NCI-H510A (cell line): ENCODE measurements at regions not wholly inside any gene's neighbourhood (a gene's known extent, or its start where the extent isn't known, plus 50 kb on each side); places are given as distances from the start of the nearest gene placed in this dataset.

Source experiments
- DNase-seq: peaks from one replicate; lab custom pipeline; 2025; lab: John Stamatoyannopoulos, UW

DNA sequence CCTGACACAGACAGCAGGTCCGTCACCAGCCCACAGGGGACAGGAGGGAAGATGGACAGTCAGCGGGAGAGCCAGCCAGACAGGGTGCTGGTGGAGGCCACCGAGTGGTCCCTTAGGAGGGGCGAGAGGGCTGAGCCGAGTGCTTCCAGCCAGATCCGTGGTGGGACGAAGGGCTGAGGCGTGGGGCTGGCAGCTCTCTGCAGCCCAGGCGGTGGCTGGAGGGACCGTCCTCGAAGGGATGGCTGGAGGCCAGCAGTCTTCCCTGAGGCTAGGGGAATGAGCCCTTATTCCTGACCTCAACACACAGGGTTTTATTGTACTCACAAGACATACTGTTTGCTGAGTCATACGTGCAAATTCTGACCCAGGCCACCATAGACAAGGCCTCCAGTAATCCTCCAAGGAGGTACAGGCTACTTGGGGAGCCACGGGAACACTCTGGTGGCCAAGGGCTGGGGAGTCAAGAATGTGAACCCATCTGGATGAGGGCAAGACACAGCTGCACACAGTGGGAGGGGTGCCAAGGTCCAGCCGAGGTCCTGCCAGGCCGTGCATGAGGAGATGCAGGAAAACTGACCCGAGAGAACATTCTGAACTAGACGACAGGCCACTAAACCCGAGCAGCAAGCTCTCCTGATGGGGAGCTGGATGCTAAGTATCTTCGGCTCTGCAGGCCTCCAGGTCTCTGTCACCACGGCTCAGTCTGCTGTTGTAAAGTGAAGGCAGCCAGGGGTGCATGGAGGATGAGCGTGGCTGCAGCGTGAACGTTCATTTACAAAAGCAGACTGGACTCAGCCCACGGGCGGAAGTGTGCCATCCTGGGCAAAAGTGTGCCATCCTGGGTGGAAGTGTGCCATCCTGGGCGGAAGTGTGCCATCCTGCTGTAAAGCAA lies 242.5 kb downstream of the TTLL2 start:
- DNase-seq: no peak

DNA sequence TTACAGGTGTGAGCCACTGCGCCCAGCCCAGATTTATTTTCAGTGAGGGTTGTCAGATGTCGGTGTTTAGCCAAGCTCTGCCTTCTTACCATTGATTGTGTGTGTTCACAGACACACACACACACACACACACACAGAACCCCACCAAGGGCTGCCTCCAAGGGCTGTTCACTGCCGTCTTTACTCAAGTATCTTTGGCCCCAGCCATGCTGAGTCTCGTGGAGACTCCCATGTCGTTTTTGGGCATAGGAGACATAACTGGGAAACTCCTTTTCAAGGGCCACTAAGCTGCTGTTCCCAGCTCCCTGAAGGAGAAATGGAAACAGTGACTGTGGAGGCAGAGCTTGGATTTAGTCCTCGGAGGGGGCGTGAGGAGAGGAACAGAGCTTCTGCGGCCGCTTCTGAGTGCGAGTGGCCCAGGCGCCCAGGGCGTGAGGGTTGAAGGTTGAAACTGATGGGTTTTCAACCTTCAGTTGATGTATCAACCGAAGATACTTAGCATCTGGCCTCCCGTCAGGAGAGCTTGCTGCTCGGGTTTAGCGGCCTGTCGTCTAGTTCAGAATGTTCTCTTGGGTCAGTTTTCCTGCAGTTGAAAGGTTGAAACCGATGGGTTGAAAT lies 243.6 kb downstream of the TTLL2 start:
- DNase-seq: no peak

DNA sequence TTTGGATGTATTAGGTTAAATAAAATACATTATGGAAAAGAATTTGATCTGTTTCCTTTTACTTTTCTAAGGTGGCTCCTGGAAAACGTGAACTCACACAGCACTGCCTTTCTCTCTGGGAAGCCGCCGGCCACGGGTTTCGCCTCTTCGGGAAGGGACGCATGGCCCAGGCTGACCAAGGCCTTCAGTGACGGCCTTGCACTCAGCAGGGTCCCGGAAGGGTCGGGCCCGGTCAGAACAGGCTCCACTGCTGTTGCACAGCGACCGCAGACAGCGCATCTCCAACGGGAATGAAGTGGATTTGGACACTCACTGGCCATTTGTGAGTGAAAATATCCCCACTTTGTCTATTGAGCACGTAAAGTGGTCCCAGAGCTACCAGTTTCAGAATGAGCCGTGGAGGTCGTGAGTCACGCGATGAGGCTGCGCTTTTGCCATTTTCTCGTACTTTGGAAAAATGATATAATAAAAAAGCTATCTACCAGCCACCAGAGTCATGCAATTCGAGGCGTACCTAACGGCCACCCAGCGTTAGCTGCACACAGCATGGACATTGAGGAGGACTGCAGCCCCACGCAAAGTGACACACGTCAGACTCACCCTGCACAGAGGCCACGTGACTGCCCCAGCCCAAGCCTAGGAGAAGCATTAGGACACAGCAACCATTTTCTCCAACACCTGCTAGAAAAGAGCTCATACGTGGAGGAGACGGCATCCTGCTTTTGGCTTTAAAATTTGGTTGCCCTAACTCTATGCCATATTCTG lies 244.3 kb downstream of the TTLL2 start:
- no peak for DNase-seq

DNA sequence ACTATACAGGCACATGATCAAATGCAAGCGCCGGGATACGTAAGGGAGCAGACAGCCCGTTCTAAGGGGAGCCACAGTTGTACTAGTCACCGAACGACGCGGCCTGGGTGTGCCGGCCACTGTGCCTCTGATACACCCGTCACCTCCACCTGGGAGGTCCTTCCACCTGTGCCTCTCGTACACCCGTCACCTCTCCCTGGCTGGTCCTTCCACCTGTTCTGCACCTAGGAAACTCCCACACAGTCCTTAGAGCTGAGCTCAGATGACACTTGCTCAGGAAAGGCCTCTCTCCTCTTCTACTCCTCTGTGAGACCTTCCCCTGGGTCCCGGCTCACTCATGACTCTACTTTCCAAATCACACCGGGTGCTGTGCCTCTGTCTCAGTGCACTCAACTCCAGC lies 245.0 kb downstream of the TTLL2 start:
- no peak for DNase-seq

DNA sequence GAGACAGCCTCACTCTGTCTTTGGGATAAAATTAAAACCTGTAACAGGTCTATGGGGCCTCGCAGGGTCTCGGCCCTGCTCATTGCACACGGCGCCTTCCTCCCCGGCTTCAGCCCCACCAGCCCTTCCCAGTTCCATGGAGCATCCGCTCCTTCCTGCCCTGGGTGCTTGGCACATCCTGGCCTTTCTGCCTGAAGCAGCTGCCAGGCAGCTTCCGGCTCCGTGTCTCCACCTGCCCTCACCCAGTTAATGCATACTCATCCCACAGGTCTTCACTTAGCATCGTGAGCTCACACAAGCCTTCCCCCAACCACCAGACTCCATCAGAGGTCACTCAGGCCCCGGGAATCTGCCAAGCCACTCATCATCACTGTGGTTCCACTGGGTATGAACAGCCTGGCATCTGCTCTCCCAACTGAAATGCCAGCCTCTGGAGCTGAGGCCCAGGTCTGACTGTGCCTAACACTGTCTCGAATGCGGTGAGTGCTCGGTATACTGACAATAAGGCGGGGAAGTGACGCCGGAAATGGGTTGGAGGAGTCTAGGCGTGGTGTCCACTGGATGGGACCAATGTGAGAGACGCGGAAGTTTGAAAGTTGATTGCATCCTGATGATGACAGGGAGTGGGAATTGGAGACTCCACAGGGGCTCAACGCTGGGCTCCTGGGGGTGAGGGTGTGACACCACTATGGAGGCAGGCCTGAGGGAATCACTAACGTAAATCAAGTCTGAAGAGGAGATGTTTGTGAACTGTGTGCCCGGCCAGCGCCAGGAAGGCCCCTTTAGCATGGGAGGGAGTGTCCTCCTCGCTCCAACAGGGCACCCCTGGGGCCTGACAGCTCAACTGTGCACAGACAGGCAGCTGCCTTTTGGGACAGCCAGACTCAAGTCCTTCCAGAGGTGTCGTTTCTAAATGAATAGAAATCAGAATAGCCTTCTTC lies 245.8 kb downstream of the TTLL2 start:
- DNase-seq: no peak

DNA sequence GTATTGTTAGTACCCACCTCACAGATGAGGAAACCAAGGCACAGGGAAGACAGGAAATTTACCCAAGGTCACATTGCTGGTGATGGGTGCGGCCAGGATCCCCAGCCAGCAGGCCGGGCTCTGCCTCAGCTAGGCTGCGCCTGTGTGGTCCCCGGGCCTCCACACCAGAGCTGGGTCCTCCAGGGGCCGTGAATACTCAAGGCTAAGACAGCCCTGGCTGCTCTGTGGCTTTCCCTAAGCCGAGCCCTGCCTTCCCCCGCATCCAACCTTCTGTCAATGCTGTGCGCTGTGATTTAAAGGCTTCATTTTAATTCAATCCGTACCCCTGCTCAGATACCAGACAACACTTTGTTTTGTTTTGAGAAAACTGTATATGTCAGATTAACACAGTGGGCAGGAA lies 246.7 kb downstream of the TTLL2 start:
- no peak for DNase-seq

DNA sequence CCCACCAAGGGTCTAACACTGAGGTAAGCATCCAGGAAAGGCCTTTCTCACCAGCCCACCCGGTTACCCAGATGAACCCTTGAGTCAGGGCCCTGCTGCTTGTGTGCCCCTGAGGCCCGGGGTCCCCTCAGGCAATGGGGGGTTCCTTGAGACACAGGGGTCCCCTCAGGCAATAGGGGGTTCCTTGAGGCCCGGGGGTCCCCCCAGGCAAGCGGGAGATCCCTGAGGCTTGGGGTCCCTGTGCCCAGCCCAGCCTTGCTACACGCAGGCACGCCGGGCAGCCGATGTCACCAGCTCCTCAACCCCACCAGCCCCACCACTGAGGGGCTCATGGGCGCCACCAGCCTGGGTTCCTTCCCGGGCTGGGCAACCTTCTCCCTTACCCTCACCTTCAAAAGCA lies 247.2 kb downstream of the TTLL2 start:
- no peak for DNase-seq

DNA sequence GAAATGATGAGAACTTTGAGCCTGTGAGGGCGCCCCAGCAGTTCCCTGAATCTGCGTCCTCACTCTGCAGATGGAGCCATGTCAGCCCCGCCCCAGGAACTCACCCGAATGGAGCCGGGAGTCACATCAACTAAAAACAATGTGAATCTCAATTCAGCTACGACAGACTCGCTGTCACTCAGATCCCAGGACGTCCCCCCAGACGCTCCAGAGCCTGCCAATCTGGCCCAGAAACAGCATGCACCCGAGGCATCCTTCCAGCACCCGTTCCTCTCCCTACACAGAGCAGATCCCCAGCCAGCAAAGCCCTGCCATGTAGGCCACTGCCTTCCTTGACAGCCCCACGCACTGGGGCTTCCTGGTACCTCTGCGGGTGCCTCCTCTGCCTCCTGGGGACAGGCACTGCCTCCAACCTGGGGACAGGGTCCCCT lies 248.0 kb downstream of the TTLL2 start:
- DNase-seq: no peak

DNA sequence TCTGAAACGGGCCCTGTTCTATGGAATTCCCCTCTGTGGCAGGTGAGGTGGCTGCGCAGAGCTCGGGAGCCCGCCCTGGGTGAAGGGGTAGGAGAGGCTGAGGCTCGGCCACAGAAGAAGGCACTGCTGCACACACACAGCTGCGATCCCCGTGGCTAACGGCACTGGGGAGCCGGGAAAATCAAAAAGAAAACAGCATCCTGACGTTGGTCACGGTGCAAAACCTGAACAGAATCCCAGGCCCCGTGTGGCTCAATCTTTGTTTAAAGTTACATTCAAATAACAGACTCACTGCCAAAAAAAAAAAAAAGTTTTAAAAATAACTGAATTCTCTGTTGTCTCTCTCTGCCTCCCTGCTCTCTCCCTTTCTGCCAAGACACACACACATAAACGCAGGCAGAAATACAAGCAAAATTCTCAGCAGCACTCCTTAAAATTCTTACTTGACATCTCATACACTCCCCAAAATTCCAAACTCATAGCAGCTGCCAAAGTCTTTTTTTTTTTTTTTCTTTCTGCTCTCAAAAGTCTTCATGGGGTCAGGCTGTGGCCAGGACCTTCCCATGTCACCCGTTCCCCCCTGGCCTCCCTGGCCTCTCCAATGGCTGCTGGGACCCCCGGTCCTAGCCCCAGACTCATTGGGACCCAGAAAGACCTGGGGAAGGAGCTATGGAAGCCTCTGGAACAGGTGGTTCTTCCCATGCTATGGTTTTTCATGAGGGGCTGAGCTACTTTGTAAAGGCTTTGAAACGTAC lies 248.8 kb downstream of the TTLL2 start:
- DNase-seq: no peak

DNA sequence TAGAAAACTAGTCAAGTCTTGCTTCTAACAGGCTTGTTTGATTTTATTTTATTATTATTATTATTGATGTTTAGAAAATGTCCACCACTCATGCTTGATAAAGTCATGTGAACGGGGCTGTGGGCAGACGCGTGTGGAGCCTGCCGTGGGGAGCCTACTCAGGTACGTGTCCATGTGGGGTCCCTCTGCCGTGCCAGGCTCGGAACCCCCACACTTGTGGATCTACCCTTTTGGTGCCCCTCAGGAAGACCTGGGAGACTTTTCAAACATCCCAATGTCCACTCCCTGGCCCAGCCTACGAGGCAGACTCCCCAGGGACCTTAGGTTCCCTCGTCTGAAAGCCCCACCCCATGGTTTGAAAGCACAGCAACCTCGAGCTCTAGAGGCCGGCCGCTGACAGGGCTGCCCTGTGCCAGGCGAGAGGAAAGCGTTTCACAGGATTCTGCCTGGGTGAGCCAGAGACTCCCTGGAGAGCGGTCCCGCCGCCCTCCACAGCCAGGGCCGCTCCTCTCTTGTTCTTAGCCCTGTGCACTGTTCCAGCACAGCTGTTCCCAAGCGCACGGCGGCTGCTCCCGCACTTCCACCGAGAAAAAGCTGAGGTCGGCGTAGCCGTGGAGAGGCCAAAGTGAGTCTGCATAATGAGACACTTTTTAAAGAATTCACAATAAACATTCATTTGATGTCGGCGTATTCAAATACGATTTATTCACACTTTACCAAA lies 249.7 kb downstream of the TTLL2 start:
- DNase-seq: no peak

DNA sequence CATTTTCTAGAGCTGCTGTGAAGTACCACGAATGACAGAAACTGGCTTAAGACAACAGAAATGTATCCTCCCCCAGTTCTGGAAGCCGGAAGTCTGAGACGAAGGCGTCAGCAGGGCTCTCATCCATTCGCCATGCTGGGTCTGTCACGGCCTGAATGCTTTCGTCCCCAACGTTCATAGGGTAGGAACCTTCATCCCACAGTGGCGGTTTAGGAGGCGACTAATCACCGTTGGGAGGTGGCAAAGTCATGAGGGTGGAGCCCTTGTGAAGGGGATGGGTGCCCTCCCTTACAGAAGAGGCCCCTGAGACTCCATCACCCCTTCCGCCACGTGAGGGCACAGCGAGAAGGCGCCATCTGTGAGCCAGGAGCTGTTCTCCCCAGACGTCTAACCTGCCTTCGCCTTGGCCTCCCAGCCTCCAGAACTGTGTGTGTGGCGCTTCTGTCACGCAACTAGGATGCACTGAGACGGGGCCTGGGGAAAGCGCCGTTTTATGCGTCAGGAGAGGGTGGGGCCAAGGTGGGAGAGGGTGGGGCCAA lies 250.3 kb downstream of the TTLL2 start:
- no peak for DNase-seq

DNA sequence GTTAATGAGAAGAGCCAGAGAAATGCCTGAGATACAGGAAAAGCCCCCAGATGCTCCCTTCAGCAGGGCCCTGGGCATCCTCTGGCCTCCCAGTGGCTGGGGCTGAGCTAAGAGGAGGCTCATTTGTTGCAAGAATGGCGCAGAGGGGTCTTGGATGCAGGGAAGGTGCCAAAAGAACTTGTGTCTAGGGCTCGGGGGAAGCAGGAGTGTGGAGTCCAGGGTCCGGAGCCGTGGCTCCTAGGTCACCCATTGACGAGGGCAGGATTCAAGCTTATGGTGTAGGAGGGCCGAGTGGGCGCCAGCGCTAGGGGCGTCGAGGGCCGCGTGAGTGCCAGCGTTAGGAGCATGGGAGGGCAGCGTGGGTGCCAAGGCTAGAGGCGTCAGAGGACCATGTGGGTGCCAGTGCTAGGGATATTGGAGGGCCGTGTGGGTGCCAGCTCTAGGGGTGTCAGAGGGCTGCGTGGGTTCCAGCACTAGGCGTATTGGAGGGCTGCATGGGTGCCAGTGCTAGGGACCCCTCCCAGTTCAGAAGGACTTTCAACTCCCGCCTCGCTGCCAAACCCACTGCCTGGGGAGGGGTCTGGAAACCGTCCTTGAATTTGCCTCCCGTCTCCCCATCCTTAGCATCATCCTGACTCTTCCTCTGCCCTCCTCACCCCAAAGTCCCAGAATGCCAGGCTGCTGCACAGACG lies 250.5 kb upstream of the AFDN start:
- DNase-seq: no peak

DNA sequence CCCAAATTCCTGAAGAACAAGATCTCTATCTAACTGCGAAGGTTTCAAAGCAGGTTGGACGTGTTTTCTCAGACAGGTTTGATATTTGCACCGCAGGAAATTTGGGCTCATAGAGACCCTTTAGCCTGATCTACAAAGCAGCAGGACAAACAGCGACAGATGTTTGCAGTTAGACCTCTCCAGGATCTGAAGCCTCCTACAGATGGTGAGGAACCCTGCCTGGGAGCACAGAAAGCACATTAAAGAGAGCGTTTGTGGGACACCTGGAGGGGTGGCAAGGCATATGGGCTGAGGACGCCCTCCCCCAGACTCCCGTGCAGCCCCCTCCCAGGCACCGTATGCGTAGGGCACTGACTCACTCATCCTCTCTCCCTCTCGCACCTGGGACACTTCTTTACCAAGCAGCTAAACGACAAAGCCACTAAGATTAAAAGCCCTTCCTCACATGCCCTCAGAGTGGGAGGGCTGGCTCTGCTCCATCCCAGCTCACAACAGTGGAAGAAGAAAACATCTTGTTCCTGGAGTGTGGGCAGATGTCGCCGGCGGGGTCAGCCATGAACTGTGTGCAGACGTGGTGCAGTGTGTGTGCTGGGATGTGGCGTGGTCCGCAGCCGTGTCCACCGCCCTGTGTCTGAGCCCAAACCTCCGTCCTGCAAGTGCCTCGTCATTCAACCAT lies 249.7 kb upstream of the AFDN start:
- no peak for DNase-seq

DNA sequence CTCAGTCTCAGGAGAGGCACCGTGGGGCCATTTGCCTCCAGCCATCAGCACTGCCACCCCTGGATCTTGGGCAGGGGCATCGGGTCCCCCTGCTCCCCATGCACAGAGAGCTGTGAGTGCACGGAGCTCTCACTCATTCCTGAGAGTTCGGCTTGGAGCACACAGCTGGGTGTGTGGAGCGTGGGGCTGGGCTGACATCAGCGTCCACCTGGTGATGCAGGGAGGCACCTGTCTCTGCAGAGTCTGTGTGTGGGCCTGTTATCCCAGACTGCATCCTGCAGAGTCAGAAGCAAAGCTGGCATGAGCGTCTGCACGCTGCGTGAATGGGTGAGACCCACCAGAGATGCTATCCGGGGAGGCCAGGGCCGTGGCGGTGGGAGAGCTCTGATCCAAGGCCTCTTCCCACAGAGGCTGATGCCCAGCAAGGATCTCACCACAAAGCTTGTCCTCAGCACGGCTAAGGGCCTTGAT lies 248.8 kb upstream of the AFDN start:
- no peak for DNase-seq

DNA sequence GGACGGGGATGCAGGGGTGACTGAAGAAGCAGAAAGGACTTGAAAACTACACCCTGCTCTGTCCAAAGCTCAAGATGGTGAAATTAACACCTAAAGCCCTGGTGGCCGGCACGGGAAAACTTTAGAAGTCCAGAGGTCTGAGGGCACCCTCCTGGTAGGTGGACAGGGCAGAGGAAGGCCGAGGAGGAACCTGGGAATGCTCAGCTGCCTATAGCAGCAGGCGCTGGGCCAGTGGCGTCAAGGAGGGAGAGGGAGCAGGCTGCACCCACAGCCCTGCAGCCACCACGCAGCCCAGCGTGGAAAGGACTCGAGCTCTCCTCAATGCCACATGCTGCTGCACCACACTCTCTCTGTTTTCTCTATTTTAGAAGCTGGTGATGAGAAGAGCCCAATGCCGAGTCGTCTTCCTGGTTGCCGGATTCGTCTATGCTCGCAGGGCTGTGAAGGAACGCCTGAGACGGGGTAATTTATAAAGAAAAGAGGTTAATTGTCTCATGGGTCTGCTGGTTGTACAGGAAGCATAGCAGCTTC lies 248.3 kb upstream of the AFDN start:
- no peak for DNase-seq

DNA sequence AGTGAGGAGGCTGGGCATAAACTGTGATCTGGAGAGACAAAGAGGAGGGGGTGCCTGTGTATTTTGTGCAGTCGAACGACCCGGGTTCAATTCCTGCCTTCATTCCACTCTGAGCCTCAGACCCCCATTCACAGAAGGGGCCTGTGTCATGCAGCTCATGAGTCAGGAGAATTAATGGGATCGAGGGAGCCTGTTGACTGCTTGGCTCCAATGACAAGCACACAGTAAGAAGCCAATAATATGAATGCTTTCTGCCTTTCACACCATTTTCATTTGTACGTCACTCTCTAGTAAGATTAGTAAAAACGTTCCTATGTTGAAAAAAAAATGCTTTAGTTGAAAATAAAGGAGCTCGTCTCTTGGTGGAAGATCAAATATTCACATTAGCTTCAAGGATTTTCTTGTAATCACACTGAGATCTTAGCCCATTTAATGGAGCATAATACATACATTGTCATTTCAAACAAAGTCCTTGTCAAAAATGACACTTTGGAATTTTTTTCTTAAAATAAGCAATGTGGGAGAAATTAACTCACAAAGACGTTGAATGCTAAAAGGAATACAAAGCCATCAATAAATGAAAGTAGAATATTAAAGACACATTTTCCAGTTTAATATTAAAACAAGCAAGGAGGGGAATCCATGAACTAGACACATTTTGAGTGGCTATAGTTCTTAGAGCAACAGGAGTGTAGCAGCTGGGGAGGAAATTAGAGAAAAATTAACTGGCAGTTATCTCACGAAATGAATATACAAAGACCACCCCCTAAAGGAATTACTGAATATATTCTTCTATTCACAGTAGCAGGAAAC lies 246.7 kb upstream of the AFDN start:
- DNase-seq: no peak

DNA sequence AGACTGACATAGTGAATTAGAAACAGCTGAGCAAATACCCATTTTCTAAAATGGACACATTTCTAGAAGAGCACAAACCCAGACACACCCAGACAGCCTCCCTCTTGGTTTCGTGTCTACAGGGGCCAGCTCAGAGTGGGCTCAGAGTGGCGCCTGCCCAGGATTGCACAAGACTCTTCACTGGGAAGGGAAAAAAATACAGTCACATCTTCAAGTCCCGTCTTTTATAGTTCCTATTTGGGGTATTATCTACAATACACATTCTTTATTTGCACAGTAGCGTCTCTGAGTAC lies 246.1 kb upstream of the AFDN start:
- DNase-seq: no peak

DNA sequence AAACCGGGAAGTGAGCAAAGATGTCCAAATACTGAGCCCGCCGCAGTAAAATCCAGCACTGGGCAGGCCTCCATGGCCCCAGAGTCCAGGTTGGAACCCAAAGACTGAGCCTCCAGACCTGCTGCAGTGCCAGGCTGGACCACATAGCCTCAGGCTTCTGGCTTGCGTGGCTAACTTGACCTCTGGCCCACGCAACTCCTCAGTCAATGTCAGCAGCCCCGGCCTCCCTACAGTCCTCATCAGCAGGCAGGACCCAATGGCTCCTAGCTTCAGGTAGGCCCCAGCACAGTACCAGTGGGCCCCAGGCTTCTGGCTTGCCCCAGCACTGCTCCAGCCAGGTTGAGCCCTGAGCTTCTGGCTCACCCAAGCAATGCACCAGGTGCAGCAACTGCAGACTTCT lies 245.1 kb upstream of the AFDN start:
- no peak for DNase-seq
